ENCODE measurements at regions not wholly inside any gene's neighbourhood (a gene's known extent, or its start where the extent isn't known, plus 50 kb on each side); places are given as distances from the start of the nearest gene placed in this dataset.
"Not testable (repeated sequence)": the region's sequence is repeated elsewhere in the genome, so short reads cannot be mapped to it uniquely, and the experiment has no call there.

DNA sequence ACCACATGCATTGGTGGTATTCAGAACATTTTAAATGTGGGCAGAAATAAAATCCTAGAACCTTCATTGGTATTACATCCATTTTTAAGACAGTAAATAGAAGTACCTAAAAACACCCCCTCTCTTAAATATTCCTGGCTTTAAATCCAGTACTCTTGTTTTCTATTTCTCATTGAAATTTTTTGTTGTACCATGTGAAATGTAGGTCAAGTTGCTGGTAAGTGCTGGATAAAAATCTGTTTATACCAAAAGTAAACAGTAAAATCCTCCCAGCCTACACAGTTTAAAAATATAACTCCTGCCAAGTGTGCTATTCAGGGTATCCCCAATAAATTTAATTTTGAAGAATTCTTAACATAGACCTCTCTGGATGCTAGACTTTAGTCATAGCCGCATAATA lies 75.0 kb upstream of the FST start:
- in situ Hi-C loops (cut with MboI; ENCODE audit: low pct_unique_long_range_greater_than_20kb, low sequenced_read_pairs, unreplicated experiment) = no loop called here
- TF ChIP-seq, protein P1, sequence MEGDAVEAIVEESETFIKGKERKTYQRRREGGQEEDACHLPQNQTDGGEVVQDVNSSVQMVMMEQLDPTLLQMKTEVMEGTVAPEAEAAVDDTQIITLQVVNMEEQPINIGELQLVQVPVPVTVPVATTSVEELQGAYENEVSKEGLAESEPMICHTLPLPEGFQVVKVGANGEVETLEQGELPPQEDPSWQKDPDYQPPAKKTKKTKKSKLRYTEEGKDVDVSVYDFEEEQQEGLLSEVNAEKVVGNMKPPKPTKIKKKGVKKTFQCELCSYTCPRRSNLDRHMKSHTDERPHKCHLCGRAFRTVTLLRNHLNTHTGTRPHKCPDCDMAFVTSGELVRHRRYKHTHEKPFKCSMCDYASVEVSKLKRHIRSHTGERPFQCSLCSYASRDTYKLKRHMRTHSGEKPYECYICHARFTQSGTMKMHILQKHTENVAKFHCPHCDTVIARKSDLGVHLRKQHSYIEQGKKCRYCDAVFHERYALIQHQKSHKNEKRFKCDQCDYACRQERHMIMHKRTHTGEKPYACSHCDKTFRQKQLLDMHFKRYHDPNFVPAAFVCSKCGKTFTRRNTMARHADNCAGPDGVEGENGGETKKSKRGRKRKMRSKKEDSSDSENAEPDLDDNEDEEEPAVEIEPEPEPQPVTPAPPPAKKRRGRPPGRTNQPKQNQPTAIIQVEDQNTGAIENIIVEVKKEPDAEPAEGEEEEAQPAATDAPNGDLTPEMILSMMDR (IDR thresholded peaks at IDR 0.05; ENCODE audit: extremely low read depth, insufficient read depth, missing control alignments) = no peak
- DNase-seq (ENCODE audit: low spot score) = no peak

DNA sequence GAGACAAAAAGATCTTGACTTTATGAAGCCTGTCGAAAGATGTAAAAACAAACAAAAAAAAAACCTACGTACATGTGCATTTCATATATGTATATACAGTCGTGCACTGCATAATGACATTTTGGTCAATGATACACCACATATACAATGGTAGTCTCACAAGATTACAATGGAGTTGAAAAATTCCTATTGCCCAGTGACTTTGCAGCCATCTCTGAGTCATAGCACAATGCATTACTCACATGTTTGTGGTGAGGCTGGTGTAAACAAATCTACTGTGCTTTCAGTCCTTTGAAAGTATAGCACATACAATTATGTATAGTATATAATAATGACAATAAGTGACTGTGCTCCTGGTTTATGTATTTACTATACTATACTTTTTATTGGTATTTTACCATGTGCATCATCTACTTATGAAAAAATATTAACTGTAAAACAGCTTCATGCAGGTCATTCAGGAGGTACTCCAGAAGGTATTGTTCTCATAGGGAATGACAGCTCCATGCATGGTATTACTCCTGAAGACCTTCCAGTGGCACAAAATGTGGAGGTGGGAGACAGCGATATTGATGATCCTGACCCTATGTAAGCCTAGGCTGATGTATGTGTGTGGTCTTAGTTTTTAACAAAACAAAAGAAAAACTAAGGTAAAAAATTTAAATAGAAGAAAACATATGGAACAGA lies 73.7 kb upstream of the FST start:
- TF ChIP-seq, protein P1 (IDR thresholded peaks at IDR 0.05; ENCODE audit: extremely low read depth, insufficient read depth, missing control alignments) = no peak
- in situ Hi-C loops (cut with MboI; ENCODE audit: low pct_unique_long_range_greater_than_20kb, low sequenced_read_pairs, unreplicated experiment) = no loop called here
- no peak for DNase-seq (ENCODE audit: low spot score)

DNA sequence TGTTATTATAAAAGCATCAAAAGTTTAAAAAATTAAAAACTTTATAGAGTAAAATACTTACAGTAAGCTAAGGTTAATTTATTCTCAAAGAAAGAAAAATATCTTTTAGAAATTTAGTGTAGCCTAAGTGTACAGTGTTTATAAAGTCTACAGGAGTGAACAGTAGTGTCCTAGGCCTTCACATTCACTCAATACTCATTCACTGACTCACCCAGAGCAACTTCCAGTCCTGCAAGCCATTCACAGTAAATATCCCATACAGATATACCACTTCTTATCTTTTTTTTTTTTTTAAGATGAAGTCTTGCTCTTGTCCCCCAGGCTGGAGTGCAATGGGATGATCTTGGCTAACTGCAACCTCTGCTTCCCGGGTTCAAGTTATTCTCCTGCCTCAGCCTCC lies 73.1 kb upstream of the FST start:
- TF ChIP-seq, protein P1 (IDR thresholded peaks at IDR 0.05; ENCODE audit: extremely low read depth, insufficient read depth, missing control alignments) = no peak
- no peak for DNase-seq (ENCODE audit: low spot score)
- in situ Hi-C loops (cut with MboI; ENCODE audit: low pct_unique_long_range_greater_than_20kb, low sequenced_read_pairs, unreplicated experiment) = no loop called here

DNA sequence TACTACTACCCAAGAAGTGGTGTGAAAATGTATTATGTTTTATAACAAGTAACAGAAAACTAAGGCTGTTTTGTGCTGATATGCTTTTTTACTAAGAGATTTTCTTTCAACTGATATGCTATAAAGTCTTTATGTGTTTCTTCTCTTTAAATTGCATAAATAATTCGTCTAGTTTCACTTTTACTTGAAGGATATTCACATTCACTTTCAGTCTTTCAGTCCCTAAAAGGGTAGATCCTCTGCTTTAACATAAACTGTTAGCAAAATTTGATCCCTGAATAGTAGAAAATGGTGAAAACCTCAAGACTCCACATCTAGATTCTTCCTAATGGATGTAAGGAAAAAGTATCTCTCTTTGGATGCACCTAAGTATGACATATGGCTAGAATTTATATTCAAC lies 69.0 kb upstream of the FST start:
- peak; percentile 36 for DNase-seq (ENCODE audit: low spot score)
- in situ Hi-C loops (cut with MboI; ENCODE audit: low pct_unique_long_range_greater_than_20kb, low sequenced_read_pairs, unreplicated experiment) = no loop called here
- TF ChIP-seq, protein P1 (IDR thresholded peaks at IDR 0.05; ENCODE audit: extremely low read depth, insufficient read depth, missing control alignments) = no peak

DNA sequence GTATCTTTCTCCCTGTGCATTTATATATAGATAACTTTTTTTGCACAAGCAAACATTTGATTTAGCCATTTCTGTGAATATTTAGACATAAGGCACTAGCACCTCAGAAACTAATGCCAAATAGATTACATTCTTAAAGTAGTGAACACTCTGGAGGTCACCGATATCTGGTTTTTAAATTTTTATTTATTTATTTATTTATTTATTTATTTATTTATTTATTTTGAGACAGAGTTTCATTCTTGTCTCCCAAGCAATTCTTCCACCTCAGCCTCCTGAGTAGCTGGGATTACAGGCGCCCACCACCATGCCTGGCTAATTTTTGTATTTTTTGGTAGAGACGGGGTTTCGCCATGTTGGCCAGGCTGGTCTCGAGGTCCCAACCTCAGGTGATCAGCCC lies 67.9 kb upstream of the FST start:
- in situ Hi-C loops (cut with MboI; ENCODE audit: low pct_unique_long_range_greater_than_20kb, low sequenced_read_pairs, unreplicated experiment); DNase-seq (ENCODE audit: low spot score): not testable (repeated sequence)

DNA sequence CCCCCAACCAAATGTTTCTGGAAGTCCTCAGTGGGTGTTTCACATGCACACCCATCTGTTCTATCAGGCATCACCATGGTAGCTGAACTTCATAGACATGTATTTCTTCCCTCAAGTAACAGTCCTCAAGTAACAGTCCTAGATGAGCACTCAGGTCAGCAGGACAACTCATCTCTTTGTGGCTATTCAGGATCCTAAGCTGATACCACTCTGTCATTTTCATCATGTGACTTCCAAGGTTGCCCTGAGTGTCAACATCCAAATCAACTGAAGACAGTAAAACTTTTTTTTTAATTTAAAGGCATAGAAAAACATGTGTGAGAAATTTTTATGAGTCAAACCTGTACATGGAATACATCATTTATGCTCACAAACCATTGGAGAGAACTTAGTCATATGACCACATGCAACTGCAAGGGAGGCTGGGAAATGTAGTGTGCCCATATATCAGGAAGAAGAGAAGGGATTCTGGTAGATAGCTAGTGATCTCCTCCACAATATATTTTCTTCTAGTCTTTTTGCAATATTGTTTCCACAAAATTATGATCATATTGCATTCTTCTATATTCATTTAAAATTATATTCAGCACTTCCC lies 64.2 kb upstream of the FST start:
- DNase-seq (ENCODE audit: low spot score) = no peak
- in situ Hi-C loops (cut with MboI; ENCODE audit: low pct_unique_long_range_greater_than_20kb, low sequenced_read_pairs, unreplicated experiment) = no loop called here
- TF ChIP-seq, protein P1 (IDR thresholded peaks at IDR 0.05; ENCODE audit: extremely low read depth, insufficient read depth, missing control alignments) = no peak

DNA sequence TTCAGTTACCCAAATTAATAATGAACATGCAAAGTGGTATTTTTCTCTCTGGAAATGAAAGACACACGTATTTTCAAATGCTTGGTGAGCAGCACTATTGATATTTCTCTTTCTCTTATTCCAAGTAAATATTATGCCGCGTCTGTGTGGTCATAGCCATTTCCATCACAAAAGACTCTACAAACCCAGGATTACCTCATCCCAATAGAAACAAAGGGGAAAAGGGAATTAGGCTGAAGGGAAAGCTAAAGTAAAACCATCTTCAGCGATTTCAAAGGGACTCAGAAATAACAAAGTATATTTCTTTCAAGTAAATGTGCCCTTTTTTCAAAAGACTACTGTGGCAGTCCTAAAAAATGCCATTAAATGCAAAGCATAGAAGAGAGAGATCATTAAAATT lies 62.0 kb upstream of the FST start:
- no peak for DNase-seq (ENCODE audit: low spot score)
- in situ Hi-C loops (cut with MboI; ENCODE audit: low pct_unique_long_range_greater_than_20kb, low sequenced_read_pairs, unreplicated experiment) = no loop called here
- TF ChIP-seq, protein P1 (IDR thresholded peaks at IDR 0.05; ENCODE audit: extremely low read depth, insufficient read depth, missing control alignments) = no peak
